ENCODE measurements at regions not wholly inside any gene's neighbourhood (a gene's known extent, or its start where the extent isn't known, plus 50 kb on each side); places are given as distances from the start of the nearest gene placed in this dataset.

GRCh38 chr19:56918682-56919307 is 78.3 kb upstream of the PEG3 start:
- TF ChIP-seq, protein P1, sequence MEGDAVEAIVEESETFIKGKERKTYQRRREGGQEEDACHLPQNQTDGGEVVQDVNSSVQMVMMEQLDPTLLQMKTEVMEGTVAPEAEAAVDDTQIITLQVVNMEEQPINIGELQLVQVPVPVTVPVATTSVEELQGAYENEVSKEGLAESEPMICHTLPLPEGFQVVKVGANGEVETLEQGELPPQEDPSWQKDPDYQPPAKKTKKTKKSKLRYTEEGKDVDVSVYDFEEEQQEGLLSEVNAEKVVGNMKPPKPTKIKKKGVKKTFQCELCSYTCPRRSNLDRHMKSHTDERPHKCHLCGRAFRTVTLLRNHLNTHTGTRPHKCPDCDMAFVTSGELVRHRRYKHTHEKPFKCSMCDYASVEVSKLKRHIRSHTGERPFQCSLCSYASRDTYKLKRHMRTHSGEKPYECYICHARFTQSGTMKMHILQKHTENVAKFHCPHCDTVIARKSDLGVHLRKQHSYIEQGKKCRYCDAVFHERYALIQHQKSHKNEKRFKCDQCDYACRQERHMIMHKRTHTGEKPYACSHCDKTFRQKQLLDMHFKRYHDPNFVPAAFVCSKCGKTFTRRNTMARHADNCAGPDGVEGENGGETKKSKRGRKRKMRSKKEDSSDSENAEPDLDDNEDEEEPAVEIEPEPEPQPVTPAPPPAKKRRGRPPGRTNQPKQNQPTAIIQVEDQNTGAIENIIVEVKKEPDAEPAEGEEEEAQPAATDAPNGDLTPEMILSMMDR (IDR thresholded peaks at IDR 0.05) = no peak
- no peak for TF ChIP-seq POLR2A (IDR thresholded peaks at IDR 0.05)

Measured in adrenal gland (tissue), 5 donors.